Astrocyte of the spinal cord (primary cell): ENCODE measurements at regions not wholly inside any gene's neighbourhood (a gene's known extent, or its start where the extent isn't known, plus 50 kb on each side); places are given as distances from the start of the nearest gene placed in this dataset.
"Not testable (repeated sequence)": the region's sequence is repeated elsewhere in the genome, so short reads cannot be mapped to it uniquely, and the experiment has no call there.

ENCODE experiments used
- DNase-seq: peaks from one replicate; pipeline ENCODE4 v3.0.0; 2011; ENCODE audit warnings: low read depth, low spot score
- H3K4me3 ChIP-seq: 2 replicates; pipeline ENCODE4 v1.5.1; 2011; ENCODE audit warnings: low read depth, mild to moderate bottlenecking, low read length, moderate library complexity
- in situ Hi-C: cut with HindIII; loops from 2 replicates; pipeline ENCODE4 v1.10.0; 2017; ENCODE audit warnings: low sequenced_read_pairs
- TF ChIP-seq, protein P1 (sequence below): IDR thresholded peaks from 2 replicates; pipeline ENCODE4 v1.5.1; 2012; ENCODE audit warnings: low read depth, mild to moderate bottlenecking, low read length, inconsistent platforms

- in situ Hi-C loops = no loop called here
- no peak overlapping the region for H3K4me3 ChIP-seq
- TF ChIP-seq, protein P1, sequence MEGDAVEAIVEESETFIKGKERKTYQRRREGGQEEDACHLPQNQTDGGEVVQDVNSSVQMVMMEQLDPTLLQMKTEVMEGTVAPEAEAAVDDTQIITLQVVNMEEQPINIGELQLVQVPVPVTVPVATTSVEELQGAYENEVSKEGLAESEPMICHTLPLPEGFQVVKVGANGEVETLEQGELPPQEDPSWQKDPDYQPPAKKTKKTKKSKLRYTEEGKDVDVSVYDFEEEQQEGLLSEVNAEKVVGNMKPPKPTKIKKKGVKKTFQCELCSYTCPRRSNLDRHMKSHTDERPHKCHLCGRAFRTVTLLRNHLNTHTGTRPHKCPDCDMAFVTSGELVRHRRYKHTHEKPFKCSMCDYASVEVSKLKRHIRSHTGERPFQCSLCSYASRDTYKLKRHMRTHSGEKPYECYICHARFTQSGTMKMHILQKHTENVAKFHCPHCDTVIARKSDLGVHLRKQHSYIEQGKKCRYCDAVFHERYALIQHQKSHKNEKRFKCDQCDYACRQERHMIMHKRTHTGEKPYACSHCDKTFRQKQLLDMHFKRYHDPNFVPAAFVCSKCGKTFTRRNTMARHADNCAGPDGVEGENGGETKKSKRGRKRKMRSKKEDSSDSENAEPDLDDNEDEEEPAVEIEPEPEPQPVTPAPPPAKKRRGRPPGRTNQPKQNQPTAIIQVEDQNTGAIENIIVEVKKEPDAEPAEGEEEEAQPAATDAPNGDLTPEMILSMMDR = no peak
- no peak for DNase-seq
Observed at GRCh38 chr10:36003031-36003600, 361.0 kb upstream of the FZD8 start.

- in situ Hi-C loops = no loop called here
- TF ChIP-seq, protein P1 = no peak
Observed at GRCh38 chr10:36002445-36002844, 360.3 kb upstream of the FZD8 start.

GRCh38 chr10:36000754-36001153 is 358.7 kb upstream of the FZD8 start:
- DNase-seq, in situ Hi-C loops, H3K4me3 ChIP-seq: not testable (repeated sequence)

More at GRCh38 chr10:36002445-36002844, 360.3 kb upstream of the FZD8 start:
- H3K4me3 ChIP-seq = no peak overlapping the region
- no peak for DNase-seq

GRCh38 chr10:35998026-35998425 is 355.9 kb upstream of the FZD8 start:
- TF ChIP-seq, protein P1 = no peak
- no peak for DNase-seq
- in situ Hi-C loops = no loop called here
- no peak overlapping the region for H3K4me3 ChIP-seq

- no peak for DNase-seq
- H3K4me3 ChIP-seq = no peak overlapping the region
- in situ Hi-C loops = no loop called here
- TF ChIP-seq, protein P1 = no peak
Observed at GRCh38 chr10:35995485-35995884, 353.4 kb upstream of the FZD8 start.

DNA sequence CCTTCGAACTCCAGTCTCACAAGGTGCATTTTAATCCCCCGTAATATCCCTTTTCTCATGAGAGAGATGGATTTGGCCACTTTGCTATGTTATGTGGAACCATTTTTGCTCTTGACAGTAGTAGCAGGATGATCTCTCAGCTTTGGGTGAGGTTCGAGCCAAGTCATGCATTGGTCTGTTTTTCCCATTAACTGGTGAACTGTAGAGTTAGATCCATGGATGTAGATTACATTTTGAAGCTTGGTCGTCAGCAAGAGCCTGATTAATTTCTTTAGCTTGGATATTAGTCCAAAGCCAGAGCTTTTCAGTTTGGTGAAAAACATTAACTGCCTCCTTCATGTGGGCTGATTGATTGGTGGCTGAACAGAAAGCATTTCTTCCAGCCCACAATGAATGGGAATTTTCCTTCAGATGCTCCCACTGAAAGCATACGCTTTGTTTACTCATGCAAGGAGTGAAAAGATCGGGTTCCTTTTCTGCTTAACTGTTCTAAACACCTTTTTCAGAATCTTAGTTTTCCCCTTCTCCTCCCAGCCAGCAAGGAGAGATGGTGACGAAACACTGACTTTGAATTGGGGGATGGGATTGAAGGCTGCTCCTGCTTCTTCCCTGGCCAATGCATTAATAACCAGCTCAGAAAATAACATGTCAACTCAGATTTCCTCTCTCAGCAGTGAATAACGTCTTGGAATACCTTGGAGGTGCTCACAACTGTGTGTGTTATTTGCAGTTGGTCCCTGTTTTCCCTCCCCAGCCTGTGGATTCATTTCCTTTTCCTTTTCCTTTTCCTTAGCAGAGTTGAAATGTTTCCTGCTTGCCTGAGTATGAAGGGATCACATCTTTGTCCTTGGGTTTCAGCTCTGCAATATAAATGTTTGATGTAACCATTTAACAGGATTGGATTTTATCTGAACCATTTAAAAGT is 351.8 kb upstream of the FZD8 start:
- in situ Hi-C loops = no loop called here
- H3K4me3 ChIP-seq = no peak overlapping the region
- DNase-seq = no peak
- TF ChIP-seq, protein P1 = no peak

DNA sequence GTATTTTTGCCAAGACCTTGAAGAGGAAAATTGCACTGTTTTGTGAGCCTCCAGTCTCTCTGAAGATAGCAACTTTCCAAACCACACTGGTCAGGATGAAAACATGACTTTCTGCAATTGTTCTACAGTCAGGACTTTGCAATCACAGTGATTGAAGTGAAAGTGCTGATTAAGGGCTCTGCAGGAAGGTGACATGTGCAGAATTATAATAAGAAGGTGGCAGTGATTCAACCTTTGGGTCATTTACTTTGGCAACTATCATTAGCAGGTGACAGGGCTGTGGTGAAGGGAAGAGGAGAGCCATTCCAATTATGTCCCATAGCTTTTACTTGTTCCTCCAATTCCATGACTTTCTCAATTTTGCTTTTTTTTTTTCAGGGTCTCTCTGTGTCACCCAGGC is 350.0 kb upstream of the FZD8 start:
- DNase-seq = no peak
- TF ChIP-seq, protein P1 = no peak
- in situ Hi-C loops = no loop called here
- no peak overlapping the region for H3K4me3 ChIP-seq
